ENCODE measurements at regions not wholly inside any gene's neighbourhood (a gene's known extent, or its start where the extent isn't known, plus 50 kb on each side); places are given as distances from the start of the nearest gene placed in this dataset.
"Not testable (repeated sequence)": the region's sequence is repeated elsewhere in the genome, so short reads cannot be mapped to it uniquely, and the experiment has no call there.

DNA sequence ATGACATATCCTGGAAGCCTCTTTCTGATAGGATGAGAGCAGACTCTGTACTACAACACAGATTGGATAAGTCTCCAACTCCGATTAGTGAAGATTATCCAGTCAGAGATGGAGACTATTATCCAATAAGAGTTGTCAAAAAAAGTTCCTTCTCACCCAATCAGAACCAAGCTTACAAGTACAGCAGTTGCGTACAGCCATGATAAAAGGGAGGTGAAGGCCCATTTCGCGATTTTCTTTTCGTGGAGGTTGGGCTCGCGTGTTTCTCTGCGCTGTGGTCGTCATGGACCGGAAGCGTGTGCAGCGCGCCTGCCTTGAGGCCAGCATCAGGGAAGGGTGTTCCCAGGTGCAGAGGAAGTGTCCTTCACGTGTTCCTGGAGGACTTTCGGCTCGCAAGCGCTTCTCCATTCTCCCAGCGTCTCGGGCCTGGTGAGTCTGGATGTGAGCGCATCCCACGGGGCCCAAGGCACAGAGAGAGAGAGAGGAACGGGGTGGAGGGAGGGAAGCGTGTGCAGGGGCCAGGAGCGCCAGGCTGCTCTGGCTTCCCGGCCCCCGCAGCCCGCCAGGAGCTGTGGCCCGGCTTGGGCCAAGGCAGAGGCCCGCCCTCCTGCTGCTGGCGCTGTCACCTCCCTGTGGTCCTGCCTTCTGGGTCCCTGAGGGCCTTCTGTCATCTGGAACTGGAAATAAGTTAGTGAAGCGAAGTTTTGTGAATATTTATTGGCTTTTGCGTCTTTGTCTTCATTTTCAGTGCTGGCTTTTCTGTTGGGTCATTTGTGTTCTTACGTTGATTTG, 53.9 kb downstream of the CDRT15L2 start:
- DNase-seq, result not testable (repeated sequence)

DNA sequence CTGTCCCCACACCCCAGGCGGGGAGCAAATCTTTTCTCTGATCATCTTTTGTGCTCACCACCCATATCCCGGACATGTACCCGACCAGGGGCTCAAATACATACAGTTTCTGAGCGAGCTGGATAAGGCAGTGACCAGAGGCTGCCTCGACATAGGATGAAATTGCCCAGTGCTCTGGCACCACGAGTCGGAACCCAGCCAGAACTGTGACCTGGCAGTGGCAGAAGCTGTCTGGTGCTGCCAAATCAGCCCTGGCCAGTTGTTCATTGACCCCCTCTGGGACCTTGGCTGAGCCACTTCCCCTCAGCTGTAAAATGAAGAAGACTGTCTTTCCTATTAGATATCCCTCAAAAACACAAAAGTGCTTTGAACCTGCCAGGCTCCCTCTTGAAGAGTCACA, 60.6 kb downstream of the CDRT15L2 start:
- not testable (repeated sequence) for DNase-seq

DNA sequence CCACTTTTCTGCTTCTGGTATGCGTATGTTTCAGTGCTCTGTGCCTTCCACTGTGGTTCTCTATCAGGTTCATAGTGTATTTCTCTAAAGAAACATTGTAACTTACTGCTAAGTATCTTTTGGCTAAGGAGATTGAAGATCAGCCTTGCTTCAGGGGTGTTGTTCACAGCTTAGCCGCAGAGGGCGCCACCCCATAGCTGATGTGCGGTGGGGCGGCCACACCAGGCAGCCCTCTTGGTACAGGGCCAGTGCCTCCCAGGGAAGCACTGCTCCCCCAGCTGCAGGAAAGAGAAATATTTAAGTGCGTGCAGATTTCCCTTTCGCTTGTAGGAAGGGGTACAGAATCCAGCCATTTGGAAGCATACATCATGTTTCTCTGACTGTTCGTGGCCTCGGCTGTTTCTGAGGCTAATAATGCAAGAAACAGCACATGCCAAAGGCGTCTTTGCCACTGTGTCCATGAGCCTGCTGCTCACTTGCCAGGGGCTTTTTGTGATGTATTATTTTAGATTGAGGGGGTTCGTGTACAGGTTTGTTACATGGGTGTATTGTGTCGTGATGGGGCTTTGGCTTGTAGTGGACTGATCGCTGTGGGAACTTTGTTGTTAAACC, 67.2 kb downstream of the CDRT15L2 start:
- DNase-seq, result peak; percentile 41 to 59

DNA sequence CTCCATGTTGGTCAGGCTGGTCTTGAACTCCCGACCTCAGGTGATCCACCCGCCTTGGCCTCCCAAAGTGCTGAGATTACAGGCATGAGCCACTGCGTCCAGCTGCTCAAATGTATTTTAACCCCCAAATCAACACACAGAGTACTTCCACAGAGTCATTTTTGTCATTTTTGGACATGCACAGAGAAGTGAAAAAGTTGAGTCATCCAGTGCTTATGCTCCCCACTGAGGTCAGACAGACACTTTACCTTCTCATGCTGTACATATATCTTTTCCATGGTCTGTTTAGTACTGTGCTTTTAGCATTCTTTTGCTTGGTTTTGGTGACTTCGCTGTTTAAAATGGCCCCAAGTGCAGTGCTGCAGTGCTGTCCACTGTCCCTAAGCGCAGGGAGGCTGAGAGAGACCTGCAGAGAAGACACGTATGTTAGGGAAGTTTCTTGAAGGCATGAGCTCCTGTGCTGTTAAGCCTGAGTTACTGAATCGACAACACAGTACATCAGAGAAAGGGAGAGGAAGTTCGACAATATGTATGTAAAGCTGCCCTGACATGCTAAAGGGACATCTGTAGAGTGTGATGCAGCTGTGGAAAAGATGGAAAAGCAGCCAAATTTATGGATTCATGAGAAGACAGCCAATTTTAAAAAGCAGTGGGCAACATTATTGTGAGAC, 69.7 kb downstream of the CDRT15L2 start:
- not testable (repeated sequence) for DNase-seq

DNA sequence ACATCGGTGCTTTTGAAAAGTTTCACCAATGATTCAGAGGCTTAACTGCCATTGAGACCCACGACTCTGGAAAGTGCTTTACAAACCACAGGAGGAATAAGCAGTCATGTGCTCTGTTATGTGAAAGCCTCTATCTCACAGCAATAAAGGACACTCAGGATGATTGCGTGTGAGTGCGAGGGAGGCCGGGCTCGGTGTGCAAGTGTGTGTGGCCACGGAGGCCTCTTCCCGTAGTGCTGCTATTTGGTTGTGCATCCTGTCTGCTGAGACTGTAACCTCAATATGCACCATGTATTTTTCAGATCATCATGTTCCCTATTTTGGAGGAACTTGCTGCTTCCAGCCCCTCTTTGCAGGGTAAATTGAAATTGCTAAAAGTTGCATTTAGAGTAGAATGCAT, 71.5 kb downstream of the CDRT15L2 start:
- DNase-seq, result not testable (repeated sequence)

DNA sequence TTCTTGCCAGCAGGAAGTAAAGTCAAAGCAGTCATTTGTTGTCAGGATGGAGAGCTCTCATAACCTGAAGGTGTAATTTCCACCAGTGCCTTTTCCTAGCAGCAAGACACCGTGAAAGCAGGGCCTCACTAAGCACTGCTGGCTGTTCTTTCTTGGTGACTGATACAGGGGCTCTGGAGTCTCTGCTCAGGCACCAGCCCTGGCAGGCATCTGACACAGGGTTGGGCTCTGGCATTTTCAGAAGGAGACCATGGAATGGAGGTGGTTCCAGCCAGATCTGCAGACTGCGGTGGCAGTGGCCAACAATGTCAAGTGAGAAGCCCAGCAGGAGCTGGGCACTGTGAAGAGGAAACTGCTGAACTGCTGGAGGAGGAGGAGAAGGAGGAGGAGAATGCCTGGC, 72.2 kb downstream of the CDRT15L2 start:
- not testable (repeated sequence) for DNase-seq

DNA sequence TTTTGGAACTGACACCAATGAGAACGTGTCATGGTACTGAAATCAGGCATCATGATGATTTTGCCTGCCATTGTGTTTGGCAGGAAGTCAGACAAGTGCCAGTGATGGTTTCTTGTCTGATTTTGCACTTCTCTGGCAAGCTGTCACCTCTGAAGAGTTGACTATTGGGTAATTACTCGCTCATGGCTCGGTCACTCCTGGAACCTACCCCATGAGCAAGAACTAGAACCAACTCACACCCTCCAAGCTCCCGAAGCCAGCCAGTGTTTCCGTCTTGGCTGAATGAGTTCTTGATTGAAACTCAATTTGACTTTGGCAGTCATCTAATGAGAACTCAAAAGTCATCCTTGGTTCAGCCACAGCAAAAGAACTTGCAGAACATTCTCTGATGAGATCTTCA, 73.9 kb downstream of the CDRT15L2 start:
- DNase-seq, result not testable (repeated sequence)

DNA sequence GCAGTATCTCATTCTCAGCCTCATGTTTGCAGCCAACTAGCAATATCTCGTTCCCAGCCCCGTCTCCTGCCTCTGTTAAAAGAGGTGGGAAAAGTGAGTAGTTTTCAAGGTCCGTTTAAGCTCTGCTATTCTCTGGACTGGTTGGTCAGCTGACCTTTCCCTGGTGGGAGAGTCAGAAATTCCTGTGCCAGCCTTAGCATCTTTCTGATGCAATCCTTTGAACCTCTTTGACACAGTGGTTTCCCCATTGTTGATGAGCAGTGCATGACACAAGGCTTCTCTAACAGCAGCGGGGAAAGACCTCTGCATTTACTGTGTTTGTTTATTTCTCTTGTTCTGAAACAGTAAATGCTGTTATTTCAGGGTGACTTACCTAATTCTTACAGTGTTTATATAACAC, 74.6 kb downstream of the CDRT15L2 start:
- DNase-seq, result not testable (repeated sequence)

DNA sequence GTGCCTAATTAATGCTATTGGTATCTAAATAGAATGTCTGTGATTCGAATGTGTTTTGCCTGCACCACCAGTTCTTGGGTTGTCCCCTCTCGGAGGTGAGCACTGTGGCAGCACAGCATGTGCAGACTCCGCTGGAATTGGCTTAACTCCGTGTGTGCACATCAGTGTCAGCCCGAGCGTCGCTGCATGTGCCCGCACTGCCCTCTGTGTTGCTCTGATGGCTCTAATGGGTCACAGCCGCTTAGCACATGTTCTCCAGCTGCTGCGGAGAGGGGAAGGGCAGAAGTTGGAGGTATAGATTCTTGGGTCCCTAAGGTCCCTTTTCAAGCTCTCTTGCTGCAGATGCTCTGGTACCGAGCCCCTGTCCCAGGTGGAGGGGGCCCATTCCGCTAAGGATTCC, 75.1 kb downstream of the CDRT15L2 start:
- not testable (repeated sequence) for DNase-seq

DNA sequence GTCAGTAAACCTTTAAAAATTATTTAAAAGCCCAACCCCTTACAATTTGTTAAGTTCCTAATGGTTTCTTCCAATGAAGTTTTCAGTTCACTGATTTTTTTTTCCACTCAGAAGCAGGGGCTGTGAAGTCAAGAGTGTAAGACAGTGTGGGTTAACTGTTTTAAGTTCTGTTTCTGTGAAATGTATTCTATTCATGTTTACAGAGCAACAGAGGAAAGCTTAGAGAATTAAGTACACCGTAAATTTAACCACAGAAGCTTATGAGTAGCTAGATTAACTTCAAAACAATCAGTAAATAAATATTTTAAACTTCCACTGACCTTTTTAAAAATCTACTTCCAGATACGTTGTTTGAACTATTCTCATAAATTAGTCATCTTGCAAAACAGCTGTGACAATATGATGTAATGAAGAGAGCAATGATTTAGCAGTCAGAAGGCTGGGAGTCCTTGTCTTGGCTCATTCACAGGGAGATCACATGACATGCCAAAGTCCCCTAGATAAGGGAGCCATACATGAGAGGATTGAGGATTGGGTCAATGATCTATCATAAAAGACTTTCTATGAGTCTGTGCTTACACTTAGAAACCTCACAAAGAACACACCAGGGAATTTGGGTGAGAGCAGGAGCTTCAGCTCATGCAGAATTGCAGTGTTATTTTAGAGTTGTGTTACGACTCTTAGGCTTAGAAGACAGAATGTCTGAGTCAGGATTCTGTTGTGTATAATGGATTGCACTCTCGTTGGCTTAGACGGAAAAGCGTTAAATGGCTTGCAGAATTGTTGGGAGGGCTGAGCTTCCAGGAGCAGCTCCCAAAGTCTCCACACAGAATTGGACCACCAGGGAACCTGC, 85.8 kb downstream of the CDRT15L2 start:
- not testable (repeated sequence) for DNase-seq

DNA sequence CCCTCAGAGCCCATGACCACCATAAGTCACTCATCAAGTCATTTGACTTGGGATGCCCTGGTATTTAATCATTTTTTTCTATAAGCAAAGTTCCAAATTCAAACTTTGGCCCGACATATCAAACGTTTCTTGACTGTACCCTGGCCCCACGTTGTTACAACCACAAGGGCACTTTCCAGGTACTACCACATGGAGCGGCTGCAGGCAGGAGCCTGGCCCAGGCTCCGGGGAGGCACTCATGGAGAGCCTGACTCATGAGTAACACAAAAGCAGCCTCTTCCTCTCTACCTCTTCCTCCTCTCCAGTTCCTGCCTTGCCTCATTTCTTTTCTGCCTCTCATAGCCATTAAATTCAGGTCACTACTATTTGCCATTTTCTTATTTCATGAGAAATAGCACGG, 87.2 kb downstream of the CDRT15L2 start:
- DNase-seq, result not testable (repeated sequence)

DNA sequence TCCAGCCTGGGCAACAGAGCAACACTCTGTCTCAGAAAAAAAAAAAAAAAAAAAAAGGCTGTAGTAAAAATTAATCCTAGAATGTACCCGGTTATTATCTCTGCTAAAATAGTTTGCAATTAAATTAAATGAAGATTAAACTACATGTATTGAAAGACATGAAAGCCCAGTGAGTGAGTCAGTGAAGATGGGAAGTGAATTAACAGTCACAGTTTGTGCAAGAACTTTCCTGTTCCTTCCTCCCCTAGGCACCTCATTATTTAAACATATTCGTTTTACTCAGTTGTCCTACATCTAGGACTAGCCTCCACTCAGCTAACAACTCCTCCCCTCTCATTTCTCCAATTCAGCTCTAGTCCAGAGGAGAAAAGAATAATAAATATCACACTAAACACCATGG, 88.2 kb downstream of the CDRT15L2 start:
- DNase-seq, result not testable (repeated sequence)

DNA sequence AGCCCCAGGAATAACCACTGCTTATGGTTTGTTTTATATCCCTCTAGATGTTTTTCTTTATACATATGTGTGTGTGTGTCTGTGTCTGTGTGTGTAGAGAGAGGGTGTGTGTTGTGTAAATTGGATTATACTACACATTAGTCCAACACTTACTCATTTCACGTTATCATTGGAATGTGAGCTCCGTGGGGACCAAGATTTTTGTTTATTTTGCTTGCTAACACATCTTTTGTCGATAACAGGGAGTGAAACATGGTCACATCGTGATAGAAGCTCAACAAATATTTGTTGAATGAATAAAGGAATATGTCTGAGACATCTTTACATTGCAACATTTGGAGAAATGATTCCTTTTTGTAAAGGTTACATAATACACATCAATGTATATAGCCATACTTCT, 88.8 kb downstream of the CDRT15L2 start:
- not testable (repeated sequence) for DNase-seq

DNA sequence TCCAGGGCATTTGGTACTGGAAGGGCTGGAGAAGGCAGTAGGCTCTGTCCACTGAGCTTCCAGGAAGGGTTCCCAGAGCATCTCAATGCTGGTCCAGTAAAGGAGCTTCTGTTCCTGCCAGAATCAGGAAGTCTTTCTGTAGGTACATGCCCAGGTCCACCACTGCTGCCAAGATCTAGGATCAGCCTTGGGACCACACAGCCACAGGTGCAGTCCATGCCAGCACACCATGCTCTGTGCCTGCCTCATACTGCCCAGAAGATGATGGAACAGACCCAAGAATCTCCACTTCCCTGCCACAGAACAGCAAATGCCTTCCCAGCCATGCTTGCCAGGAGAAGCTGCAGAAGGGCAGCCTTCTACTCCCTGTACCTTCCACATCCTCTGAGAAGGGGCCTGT, 89.3 kb downstream of the CDRT15L2 start:
- not testable (repeated sequence) for DNase-seq

DNA sequence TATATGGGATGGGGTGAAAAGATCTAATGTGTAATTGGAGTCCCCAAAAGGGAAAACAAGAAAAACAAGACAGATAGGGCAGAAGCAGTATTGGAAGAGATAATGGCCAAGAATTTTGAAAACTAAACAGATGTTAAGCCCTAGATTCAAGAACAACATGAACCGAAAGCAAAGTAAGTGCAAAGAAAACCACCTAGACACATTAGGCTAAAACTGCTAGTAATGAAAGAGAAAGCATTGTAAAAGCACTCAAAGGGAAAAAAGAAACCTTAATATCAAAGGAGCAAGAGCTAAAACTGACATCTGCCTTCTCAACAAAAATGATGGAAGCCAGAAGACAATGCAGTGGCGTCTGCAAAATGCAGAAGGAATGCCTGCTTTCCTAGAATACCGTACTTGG, 91.0 kb downstream of the CDRT15L2 start:
- not testable (repeated sequence) for DNase-seq

DNA sequence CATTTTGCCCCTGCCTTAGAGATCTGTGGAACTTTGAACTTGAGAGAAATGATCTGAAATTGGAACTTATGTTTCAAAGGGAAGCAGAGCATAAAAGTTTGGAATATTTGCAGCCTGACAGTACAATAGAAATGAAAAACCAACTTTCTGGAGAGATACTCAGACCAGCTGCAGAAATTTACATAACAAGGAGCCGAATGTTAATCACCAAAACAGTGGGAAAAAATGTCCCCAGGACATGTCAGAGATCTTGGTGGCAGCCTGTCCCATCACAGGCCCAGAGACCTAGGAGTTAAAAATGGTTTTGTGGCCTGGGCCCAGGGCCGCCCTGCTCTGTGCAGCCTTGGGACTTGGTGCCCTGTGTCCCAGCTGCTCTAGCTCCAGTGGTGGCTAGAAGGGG, 94.8 kb downstream of the CDRT15L2 start:
- DNase-seq, result not testable (repeated sequence)

DNA sequence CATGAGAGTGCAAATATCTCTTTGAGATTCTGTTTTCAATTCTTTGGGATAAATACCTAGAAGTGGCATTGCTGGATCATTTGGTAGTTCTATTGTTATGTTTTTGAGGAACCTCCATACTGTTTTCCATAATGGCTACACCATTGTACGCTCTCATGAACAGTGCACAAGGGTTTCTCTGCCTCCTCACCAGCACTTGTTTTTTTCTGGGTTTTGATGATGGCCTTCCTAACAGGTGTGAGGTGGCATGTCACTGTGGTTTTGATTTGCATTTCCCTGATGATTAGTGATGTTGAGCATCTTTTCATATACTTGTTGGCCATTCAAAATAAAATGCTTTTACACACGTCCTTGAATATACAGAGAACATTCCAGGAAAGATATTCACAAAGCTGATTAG, 96.2 kb downstream of the CDRT15L2 start:
- not testable (repeated sequence) for DNase-seq

DNA sequence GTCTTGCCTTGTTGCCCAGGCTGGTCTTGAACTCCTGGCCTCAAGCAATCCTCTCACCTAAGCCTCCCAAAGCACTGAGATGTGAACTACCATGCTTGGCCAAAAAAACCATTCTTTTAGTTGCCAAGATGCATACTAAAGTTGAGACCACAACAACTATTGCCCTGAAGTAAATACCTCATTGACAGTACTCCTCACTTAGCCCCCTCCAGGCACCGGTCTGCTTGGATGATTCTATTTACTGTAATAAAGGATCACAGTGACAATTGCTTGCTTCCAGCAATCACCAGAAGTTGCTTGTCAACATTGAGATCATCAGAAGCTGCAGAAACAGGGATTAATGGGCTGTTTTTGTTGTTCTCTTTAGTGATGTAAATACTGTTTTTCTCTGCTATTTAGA, 97.1 kb downstream of the CDRT15L2 start:
- not testable (repeated sequence) for DNase-seq

DNA sequence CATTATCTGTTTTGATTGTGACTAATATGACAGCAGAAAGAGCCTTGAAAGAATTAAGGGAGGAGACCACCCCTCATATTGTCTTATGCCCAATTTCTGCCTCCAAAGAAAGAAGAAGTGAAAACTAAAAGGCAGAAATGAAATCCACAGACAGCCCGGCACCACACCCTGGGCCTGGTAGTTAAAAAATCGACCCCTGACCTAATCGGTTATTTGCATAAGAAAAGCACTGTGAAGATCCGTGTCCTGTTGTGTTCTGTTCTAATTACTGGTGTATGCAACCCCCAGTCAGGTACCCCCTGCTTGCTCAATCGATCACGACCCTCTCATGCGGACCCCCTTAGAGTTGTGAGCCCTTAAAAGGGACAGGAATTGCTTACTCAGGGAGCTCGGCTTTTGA, 97.9 kb downstream of the CDRT15L2 start:
- DNase-seq, result not testable (repeated sequence)

DNA sequence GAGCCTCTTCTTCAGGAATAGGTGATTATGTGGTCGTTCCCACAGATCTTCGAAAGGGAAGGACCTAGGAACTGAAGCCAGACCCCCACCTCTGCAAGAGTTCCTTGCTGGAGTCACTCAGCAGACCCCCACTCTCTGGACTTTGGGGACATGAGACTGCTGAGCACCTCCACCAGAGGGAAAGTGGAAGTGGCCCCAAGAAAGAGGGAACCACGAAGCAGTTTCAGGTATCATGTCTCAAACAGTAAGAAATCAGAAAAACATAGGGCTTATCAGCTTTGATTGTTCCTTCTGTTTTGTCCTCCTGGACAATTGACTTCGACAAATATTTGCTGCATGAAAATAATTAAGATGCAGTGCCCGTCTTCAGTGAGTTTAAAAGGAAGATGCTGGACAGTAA, 98.9 kb downstream of the CDRT15L2 start:
- not testable (repeated sequence) for DNase-seq

DNA sequence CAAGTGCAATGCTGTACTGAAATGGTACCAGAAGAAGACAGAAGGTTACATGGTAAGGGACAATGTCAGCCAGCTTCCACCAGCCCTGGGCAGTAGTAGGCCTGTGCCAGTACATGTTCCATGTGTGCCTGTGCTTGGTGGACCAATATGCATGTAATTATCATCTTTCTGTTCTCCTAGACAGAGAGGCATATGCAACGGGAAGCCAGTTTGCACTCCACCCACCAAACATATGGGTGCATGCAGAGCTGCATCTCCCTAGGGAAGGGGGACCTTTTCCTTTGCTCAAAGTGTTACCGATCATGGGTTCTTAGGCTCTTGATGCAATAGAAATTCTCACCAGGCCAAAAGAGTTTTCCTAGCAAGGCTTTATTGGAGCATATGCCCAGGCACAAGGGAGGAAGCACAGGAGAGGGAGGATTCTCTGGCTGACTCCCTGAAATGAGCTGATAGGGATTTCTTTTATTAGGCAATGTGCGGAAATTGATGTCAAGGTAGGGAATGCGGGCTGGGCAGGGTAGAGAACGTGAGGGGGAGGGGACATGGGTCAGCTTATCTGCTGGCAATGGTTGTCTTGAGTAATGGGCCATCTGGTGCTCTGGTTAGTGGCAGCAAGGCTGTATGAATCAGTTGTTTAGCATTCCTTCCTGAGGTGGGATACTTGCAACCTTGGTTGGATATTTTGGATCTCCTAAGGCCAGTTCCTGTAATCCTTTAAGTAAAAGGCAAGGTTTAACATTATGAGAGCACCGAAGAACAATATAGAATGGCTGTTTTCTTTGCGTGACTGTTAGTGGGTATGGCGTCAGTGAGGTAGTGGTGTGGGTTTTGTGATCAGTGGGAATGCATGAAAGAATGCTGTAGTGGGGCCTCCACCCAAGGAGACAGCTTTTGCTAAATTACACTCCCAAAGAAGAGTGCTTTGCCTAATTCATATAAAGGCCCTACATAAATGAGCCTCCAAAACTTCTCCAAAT, 102.5 kb downstream of the CDRT15L2 start:
- not testable (repeated sequence) for DNase-seq

Data from erythroblast (primary cell).